KBM-7 (cell line): ENCODE measurements at regions not wholly inside any gene's neighbourhood (a gene's known extent, or its start where the extent isn't known, plus 50 kb on each side); places are given as distances from the start of the nearest gene placed in this dataset.

Experiments used
- DNase-seq: peaks from one replicate; pipeline ENCODE4 v3.0.0-alpha.2; 2015
- in situ Hi-C: fragments of 300-500 bp; cut with MboI; formaldehyde crosslinking; loops from 2 replicates; pipeline ENCODE4 v1.14.3; 2020; ENCODE audit warnings: low sequenced_read_pairs, low pct_unique_long_range_greater_than_20kb, mixed read lengths

GRCh38 chr14:49527221-49527620 lies 59.0 kb downstream of the RPS29 start:
- in situ Hi-C loops = no loop called here
- no peak for DNase-seq

- in situ Hi-C loops = no loop called here
- no peak for DNase-seq
These were observed 60.1 kb downstream of the RPS29 start for GRCh38 chr14:49526101-49526500.

- in situ Hi-C loops = no loop called here
- DNase-seq = no peak
These were observed 69.9 kb downstream of the RPS29 start for GRCh38 chr14:49516286-49516685.

DNA sequence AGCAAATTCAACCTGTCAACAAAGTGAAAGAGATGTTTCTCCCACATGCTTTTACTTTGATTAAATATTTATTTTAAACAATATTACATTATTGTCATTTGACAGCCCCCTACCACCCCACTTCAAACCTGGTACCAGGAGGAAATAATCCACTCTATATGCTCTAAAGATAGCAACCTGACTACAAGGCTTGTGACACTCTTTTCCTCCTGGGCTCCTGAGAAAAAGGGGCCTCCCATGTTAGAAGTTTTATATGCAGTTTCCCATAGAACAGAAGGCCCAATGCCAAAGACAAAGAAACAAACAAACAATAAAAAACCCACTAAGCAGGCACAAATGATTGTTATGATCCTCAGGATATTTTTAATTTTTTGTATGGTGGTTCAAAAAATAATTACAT lies 73.6 kb downstream of the RPS29 start:
- in situ Hi-C loops = no loop called here

GRCh38 chr14:49512147-49512551 lies 74.0 kb downstream of the RPS29 start:
- in situ Hi-C loops = no loop called here

More for the DNA sequence above, 73.6 kb downstream of the RPS29 start:
- DNase-seq = no peak

DNA sequence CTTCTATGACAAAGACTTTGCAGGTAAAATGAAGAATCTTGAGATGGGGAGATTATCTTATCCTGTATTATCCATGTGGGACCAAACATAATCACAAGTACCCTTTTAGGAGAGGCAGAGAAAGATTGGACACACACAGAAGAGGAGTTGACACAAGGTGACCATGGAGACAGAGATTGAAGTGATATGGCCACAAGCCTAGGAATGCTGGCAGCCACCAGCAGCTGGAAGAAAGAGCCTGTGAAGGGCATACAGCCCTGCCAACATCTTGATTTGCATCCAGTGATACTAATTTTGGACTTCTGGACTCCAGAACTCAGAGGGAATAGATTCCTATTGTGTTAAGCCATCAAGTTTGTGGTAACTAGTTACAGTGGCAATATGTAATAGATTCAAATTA lies 78.1 kb downstream of the RPS29 start:
- DNase-seq = no peak
- in situ Hi-C loops = no loop called here

More at GRCh38 chr14:49512147-49512551, 74.0 kb downstream of the RPS29 start:
- DNase-seq = no peak

DNA sequence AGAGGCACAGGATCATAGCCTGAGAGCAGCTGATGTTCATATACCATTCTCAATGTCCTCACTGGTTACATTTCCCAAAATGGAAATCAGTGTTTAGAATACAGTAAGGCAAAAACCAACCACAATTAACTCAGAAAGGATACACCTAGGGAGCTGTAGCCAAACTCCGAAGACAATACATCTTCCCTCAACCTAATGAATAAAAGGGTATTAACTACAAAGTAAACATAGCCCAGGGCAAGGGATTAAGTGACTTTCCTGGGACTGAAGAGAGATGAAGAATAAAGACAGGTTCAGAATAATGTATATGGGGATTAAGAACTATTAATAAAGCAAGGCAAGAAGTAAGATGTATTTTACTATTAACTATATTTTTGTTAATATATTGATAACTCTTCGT lies 79.5 kb downstream of the RPS29 start:
- DNase-seq = no peak
- in situ Hi-C loops = no loop called here

GRCh38 chr14:49505041-49505766 lies 81.0 kb downstream of the RPS29 start:
- no peak for DNase-seq
- in situ Hi-C loops = no loop called here

GRCh38 chr14:49497725-49498348 lies 88.3 kb downstream of the RPS29 start:
- in situ Hi-C loops = no loop called here
- peak; percentile 80 for DNase-seq

DNA sequence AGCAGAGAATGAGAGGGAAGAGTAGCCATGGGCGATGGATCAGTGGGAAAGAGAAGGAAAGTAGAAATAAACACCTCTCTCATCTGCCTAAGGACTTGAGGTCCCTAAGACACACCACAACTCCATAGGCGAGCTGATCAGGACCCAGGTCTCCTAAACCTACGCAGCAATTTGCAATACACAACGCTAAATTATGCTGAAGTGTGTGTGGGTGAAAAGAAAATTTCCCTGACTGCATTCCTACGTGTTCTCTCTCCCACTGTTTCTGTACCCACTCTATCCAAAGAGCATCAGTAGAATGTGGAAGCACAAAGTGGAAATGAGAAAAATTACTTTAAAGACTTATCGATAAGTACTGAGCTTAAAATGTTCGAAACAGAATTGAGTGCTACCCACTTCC lies 88.9 kb downstream of the RPS29 start:
- DNase-seq = no peak
- in situ Hi-C loops = no loop called here

DNA sequence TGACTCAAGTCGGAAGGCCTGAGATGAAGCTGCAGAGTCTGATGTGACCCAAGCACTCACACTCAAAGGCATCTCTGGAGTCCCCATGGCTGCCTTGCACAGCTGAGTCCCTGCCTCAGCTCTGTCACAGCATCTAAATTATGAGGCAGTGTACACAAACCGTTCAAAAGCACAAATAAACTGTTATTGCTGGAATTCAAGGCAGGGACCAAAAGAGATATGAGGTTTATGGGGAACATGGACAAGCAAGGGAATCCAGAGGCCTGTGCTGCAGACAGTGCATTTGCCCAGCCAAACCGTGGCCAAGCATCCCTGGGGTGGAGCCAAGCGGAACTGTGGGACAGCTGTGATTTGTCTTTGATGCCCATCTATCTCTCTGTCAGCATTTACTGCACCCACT lies 91.3 kb downstream of the RPS29 start:
- DNase-seq = no peak
- in situ Hi-C loops = no loop called here

GRCh38 chr14:49493557-49493956 lies 92.6 kb downstream of the RPS29 start:
- peak; percentile 4 for DNase-seq
- in situ Hi-C loops = no loop called here

DNA sequence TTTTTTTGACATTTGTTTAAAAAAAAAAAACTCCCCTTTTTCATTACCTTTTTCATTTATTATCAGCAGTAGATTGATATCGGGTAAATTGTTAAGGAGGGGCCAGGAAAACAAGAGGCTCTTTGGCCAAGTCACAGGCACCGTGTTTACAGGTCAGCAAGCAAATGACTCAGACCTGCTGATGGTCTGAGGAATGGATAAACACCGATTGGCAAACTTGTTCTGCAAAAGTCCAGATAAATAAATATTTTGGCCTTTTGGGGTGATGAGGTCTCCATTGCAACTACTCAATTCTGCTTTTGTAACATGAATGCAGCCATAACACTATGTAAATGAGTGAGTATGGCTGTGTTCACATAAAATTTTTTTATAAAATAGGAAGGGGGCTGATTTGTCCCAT lies 94.0 kb downstream of the RPS29 start:
- no peak for DNase-seq
- in situ Hi-C loops = no loop called here

- no peak for DNase-seq
- in situ Hi-C loops = no loop called here
These were observed 96.8 kb downstream of the RPS29 start for GRCh38 chr14:49489341-49489740.

GRCh38 chr14:49487238-49487637 lies 98.9 kb downstream of the RPS29 start:
- DNase-seq = no peak
- in situ Hi-C loops = no loop called here

- DNase-seq = no peak
- in situ Hi-C loops = no loop called here
These were observed 100.9 kb downstream of the RPS29 start for GRCh38 chr14:49485290-49485689.

GRCh38 chr14:49484180-49484579 lies 102.0 kb downstream of the RPS29 start:
- in situ Hi-C loops = no loop called here
- no peak for DNase-seq

GRCh38 chr14:49483268-49483667 lies 102.9 kb downstream of the RPS29 start:
- DNase-seq = no peak
- in situ Hi-C loops = no loop called here

- DNase-seq = no peak
- in situ Hi-C loops = no loop called here
These were observed 105.1 kb downstream of the RPS29 start for GRCh38 chr14:49480979-49481498.

DNA sequence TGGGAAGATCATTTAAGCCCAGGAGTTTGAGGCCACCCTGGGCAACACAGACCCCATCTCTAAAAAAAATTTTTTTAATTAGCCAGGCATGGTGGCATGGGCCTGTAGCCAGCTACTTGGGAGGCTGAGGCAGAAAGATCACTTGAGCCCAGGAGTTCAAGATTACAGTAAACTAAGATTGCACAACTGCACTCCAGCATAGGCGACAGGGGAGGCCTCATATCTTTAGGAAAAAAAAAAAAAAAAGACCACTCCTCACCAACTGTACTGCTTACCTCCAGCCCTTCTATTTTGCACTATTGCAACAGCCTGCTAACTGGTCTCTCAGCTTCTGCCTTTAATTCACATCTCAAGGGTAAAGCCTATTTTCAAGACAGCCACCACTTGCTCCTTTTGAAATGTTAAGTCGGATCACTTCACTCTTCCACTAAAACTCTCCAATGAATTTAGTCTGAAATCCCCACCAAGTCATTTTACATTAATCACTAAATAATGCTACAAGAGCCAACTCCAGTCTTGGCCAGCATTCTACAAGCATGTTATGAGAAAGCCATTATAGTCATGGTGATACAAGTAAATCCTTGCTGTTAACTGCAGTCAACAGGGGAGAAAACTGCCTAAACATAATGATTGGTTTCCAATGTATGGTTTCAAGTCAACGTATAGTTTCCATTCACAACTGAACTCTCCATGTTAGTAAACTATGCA lies 106.0 kb downstream of the RPS29 start:
- in situ Hi-C loops = no loop called here
- no peak for DNase-seq
